ENCODE measurements at regions not wholly inside any gene's neighbourhood (a gene's known extent, or its start where the extent isn't known, plus 50 kb on each side); places are given as distances from the start of the nearest gene placed in this dataset.

DNA sequence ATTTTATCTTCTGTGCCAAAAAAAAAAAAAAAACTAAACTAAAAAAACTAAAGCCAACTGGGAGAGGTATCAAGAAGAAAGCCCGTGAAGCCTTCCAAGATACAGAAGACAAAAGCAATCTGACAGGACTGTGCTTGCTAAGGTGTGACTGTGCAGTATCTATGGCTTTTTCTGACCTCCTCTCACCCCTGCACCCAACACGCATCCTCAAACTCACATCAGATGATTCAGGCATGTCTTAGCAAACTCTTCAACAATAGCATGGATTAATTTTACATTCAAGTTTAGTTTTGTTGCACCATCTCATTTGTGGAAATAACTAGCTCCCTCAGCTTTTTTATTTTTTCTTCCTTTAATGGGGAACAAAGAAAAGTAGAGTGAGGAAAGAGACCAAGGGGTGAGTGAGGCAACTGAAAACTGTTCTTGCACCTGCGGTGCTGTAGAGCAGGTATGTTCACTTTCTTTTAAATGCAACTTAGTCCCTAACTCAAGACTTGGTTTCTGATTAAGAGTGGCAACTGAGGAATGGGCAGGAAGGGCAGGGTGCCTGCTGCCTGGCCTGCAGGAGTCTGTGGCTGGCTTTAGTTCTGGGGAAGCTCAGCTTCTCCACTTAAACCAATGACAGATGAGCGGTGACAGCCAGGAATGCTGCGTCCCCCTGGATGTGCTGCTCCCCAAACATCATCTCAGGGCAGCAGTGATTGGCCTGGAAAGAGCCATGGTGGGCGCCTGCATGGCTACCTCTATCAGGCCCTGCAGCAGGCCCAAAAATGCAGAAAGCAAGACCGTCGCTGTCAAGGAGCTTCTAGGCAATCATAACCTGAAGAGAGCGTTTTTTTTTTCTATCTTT, 71.3 kb upstream of the LRRC8B start:
- intact Hi-C loops (cut with micrococcal nuclease; ENCODE audit: unreplicated experiment), result no loop called here
- CTCF ChIA-PET, result interaction anchor here (0.7 to 1.5 kb wide), 3 partner anchors 455 to 498 kb away, joined by 3 to 6 read pairs (median 4); no protein-coding TSS in a partner anchor
- Mint-ChIP-seq H3K36me3 (ENCODE audit: insufficient read depth, unreplicated experiment) (no peaks in the 10 kb centered on the region), H3K4me3 (ENCODE audit: low read depth, unreplicated experiment) (no peak overlapping the region), H3K27ac (ENCODE audit: unreplicated experiment) (no peak overlapping the region), H3K27me3 (ENCODE audit: unreplicated experiment) (no peaks in the 10 kb centered on the region), H3K9me3 (ENCODE audit: low read depth, unreplicated experiment) (no peaks in the 10 kb centered on the region), H3K4me1 (ENCODE audit: low read depth, unreplicated experiment) (peaks cover 7% of the 10 kb centered on the region)
- TF ChIP-seq, protein P1, sequence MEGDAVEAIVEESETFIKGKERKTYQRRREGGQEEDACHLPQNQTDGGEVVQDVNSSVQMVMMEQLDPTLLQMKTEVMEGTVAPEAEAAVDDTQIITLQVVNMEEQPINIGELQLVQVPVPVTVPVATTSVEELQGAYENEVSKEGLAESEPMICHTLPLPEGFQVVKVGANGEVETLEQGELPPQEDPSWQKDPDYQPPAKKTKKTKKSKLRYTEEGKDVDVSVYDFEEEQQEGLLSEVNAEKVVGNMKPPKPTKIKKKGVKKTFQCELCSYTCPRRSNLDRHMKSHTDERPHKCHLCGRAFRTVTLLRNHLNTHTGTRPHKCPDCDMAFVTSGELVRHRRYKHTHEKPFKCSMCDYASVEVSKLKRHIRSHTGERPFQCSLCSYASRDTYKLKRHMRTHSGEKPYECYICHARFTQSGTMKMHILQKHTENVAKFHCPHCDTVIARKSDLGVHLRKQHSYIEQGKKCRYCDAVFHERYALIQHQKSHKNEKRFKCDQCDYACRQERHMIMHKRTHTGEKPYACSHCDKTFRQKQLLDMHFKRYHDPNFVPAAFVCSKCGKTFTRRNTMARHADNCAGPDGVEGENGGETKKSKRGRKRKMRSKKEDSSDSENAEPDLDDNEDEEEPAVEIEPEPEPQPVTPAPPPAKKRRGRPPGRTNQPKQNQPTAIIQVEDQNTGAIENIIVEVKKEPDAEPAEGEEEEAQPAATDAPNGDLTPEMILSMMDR (IDR thresholded peaks at IDR 0.05; ENCODE audit: unreplicated experiment), result no peak
- no peak for DNase-seq
- BruUV-seq (replicated peaks), result no TSS peak

DNA sequence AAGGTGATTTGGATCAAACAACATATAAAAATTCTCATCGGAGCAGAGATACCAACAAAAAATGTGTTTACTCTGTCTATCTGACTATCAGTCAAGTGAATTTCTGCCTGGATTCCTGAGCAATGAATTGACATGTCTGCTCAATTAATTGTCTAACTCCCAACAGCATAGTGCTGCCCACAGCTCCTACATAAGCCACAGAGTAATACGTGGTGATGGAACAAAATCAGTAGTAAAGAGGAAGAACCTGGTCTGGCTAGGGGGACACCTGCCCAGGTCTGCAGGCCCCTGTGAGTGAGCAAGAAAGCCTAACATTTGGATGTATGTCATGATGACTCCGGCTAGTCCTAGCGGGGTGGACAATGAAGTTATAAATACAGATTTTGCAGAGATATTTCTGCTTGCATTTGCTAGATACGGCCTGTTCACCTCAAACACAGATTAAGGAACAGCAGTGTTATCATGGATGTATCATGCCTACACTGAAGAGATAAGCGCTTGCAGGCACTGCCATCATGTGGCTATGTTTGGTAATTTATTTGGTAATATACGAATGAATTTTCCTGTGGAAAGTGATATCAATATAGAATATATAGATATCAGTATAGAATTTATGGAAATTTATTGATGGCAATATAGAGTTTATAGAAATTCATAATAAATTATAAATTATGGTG, 69.6 kb upstream of the LRRC8B start:
- peak; percentile 50 for DNase-seq
- no TSS peak for BruUV-seq (replicated peaks)
- no peak overlapping the region for H3K27ac Mint-ChIP-seq (ENCODE audit: unreplicated experiment)
- CTCF ChIA-PET, result interaction anchor here (1.3 kb wide), 1 partner anchor 10 kb away, joined by 3 read pairs; no protein-coding TSS in a partner anchor
- peaks cover 7% of the 10 kb centered on the region for H3K4me1 Mint-ChIP-seq (ENCODE audit: low read depth, unreplicated experiment)
- no peaks in the 10 kb centered on the region for H3K36me3 Mint-ChIP-seq (ENCODE audit: insufficient read depth, unreplicated experiment)
- H3K4me3 Mint-ChIP-seq (ENCODE audit: low read depth, unreplicated experiment), result no peak overlapping the region
- H3K9me3 Mint-ChIP-seq (ENCODE audit: low read depth, unreplicated experiment), result no peaks in the 10 kb centered on the region
- TF ChIP-seq, protein P1 (IDR thresholded peaks at IDR 0.05; ENCODE audit: unreplicated experiment), result peak; percentile 71
- intact Hi-C loops (cut with micrococcal nuclease; ENCODE audit: unreplicated experiment), result loop anchor here (1.0 to 2.0 kb wide), 4 partner anchors 96 to 518 kb away; no protein-coding TSS in a partner anchor
- H3K27me3 Mint-ChIP-seq (ENCODE audit: unreplicated experiment), result no peaks in the 10 kb centered on the region

DNA sequence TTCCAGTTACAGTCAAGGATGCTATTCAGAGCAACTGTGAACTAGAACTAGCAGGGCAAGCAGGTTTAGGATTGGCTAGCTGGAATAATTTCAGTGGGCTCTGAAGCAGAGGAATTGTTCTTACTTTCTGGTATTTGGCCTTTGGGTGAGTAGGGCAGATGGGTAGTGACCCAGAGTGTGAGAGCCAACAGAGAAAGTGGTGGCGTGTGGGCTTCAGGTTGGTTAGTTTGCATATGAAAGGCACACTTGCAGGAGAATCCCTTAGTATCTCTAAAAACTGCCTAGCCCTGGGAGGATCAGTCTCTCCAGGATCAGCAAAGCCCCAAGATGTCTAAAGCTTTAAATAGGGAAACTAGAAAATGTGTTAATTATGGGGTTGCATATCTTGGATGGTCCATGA, 67.6 kb upstream of the LRRC8B start:
- CTCF ChIA-PET, result no interaction called here
- Mint-ChIP-seq H3K9me3 (ENCODE audit: low read depth, unreplicated experiment) (no peaks in the 10 kb centered on the region), H3K36me3 (ENCODE audit: insufficient read depth, unreplicated experiment) (no peaks in the 10 kb centered on the region), H3K4me1 (ENCODE audit: low read depth, unreplicated experiment) (peaks cover 7% of the 10 kb centered on the region), H3K27me3 (ENCODE audit: unreplicated experiment) (no peaks in the 10 kb centered on the region), H3K27ac (ENCODE audit: unreplicated experiment) (no peak overlapping the region), H3K4me3 (ENCODE audit: low read depth, unreplicated experiment) (no peak overlapping the region)
- TF ChIP-seq, protein P1 (IDR thresholded peaks at IDR 0.05; ENCODE audit: unreplicated experiment), result no peak
- intact Hi-C loops (cut with micrococcal nuclease; ENCODE audit: unreplicated experiment), result no loop called here
- no peak for DNase-seq
- no TSS peak for BruUV-seq (replicated peaks)

DNA sequence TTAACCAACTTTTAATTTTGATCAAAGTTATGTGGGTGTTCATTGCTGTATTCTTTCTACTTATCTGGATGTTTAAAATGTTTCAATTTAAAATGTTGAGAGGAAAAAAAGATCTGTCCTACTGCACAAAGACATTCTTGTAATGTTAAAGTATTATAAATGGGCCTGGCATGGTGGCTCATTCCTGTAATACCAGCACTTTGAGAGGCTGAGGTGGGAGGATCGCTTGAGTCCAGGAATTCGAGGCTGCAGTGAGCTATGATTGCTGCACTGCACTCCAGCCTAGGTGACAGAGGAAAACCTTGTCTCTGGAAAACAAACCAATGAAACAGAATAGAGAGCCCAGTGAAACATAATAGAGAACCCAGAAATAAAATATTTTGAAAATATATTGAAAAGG, 65.5 kb upstream of the LRRC8B start:
- intact Hi-C loops (cut with micrococcal nuclease; ENCODE audit: unreplicated experiment), result no loop called here
- H3K36me3 Mint-ChIP-seq (ENCODE audit: insufficient read depth, unreplicated experiment), result no peaks in the 10 kb centered on the region
- H3K4me3 Mint-ChIP-seq (ENCODE audit: low read depth, unreplicated experiment), result no peak overlapping the region
- H3K4me1 Mint-ChIP-seq (ENCODE audit: low read depth, unreplicated experiment), result peaks cover 7% of the 10 kb centered on the region
- H3K27me3 Mint-ChIP-seq (ENCODE audit: unreplicated experiment), result no peaks in the 10 kb centered on the region
- CTCF ChIA-PET, result no interaction called here
- no peak overlapping the region for H3K27ac Mint-ChIP-seq (ENCODE audit: unreplicated experiment)
- H3K9me3 Mint-ChIP-seq (ENCODE audit: low read depth, unreplicated experiment), result no peaks in the 10 kb centered on the region
- BruUV-seq (replicated peaks), result no TSS peak
- DNase-seq, result no peak
- TF ChIP-seq, protein P1 (IDR thresholded peaks at IDR 0.05; ENCODE audit: unreplicated experiment), result no peak
